GM21515 (cell line): ENCODE measurements at regions not wholly inside any gene's neighbourhood (a gene's known extent, or its start where the extent isn't known, plus 50 kb on each side); places are given as distances from the start of the nearest gene placed in this dataset.
"Not testable (repeated sequence)": the region's sequence is repeated elsewhere in the genome, so short reads cannot be mapped to it uniquely, and the experiment has no call there.

Experiments
- ATAC-seq: cut with Tn5 transposase; IDR thresholded peaks from one replicate; pipeline ENCODE4 v1.9.1; 2021; ENCODE audit not compliant: unreplicated experiment

DNA sequence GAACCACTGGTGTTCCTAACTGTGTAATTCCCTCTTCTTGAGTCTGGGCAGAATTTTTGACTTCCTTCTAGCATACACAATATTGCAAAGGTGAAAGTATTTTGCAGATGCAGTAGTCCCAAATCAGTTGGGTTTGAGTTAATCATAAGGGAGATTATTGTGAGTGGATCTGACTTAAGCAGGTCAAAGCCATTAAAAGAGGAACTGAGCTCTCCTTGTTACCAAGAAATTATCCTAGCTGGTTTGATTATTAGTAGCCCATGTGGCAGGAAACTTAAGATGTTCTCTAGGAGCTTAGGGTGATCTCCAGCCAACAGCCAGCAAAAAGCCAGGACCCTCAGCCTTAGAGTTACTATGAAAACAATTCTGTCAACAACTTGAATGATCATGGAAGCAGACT is 221.8 kb downstream of the RPIA start:
- no peak for ATAC-seq

DNA sequence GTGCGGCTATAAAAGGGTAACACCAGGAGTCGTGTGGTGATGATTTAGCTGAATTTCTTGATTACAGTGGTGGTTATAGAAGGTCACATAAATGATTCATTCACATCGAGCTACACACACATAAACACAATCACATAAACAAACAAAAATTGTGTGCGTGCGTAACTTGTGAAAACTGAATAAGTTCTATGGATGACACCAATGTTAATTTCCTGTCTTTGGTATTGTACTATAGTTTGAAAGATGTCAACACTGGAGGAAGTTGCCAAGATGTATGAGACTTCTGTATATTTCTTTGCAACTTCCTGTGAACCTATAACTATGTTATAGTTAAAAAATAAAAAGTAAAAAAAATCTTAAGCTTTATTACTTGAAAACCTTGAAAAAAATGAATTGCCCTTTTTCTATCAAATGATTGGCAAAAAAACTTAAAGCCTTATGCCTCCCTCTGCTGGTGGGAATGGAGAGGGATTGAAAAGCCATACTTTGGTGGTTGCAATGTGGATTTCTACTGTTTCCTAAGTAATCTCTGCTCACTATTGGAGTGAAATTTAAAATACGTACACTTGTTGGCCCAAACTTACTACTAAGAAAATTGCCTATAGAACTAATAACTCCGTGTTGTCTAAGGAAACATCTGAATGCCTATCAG is 227.7 kb downstream of the RPIA start:
- ATAC-seq, result no peak

DNA sequence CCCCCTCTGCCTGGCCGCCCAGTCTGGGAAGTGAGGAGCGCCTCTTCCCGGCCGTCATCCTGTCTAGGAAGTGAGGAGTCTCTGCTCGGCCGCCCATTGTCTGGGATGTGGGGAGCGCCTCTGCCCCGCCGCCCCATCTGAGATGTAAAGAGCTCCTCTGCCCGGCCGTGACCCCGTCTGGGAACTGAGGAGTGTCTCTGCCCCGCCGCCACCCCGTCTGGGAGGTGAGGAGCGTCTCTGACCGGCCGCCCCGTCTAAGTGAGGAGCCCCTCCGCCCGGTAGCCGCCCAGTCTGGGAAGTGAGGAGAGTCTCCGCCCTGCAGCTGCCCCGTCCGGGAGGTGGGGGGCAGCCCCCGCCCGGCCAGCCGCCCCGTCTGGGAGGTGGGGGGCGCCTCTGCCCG is 228.9 kb downstream of the RPIA start:
- ATAC-seq, result not testable (repeated sequence)

- ATAC-seq, result no peak
These were observed 233.1 kb downstream of the RPIA start for GRCh38 chr2:88924533-88924932.

DNA sequence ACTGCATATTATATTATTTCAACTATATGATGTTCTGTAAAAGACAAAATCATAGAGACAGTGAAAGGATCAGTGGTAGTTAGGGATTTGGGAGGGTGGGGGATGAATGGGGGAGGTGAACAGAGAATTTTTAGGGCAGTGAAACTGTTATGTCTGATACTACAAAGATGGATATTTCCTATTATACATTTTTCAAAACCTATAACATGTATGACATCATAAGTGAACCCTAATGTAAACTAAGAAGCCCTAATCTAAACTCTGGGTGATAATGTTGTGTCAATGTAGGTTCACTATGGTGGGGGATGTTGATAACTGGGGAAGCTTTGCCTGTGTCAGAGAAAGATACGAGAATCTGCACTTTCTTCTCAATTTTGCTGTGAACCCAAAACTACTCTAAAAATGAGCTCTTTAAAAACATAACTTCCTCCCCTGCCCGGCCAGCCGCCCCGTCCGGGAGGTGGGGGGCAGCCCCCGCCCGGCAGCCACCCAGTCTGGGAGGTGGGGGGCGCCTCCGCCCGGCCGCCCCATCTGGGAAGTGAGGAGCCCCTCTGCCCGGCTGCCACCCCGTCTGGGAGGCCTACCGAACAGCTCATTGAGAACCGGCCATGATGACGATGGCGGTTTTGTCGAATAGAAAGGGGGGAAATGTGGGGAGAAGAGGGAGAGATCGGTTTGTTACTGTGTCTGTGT is 234.4 kb downstream of the RPIA start:
- ATAC-seq, result no peak

GRCh38 chr2:88927128-88927527 is 235.7 kb downstream of the RPIA start:
- ATAC-seq, result no peak

- ATAC-seq, result no peak
These were observed 239.2 kb downstream of the RPIA start for GRCh38 chr2:88930659-88931058.

GRCh38 chr2:88932686-88933085 is 241.2 kb downstream of the RPIA start:
- no peak for ATAC-seq

GRCh38 chr2:88933091-88933490 is 241.6 kb downstream of the RPIA start:
- ATAC-seq, result no peak

DNA sequence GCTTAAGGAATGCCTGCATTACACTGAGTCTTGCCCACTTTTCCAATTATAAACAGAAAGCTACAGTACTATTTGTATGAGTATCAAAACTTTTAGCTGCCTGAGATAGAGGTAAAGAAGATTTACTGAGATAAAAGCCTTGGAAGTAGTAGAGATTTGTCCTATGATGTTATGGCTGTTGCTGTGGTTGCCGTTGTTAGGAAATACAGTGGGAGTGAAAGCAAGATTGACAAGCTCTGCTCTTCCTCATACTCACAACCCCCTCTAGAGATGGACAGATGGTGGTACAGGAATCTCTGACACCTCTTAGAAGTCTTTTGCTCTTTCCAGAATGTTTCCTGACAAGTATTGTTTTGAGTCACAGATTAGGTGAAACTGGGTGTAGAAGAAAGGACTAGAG is 242.5 kb downstream of the RPIA start:
- no peak for ATAC-seq

DNA sequence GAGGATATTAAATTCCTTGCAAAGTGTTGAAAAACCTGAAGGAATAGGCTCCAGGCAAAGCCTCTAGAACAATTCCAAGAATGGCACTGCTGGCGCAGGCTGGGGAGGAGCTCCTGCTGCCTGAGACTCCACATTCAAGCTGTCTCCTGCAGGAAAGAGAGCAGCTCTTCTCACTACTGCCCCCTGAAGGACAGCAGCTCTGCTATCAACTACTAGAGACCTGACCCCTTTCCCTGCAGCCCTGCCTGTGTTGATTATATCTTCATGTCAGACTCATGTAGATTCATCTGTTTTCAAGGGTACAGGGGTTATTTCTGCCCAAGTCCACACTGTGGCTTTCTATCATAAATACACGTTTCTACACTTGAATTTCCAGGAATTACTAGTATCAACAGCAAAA is 249.7 kb downstream of the RPIA start:
- not testable (repeated sequence) for ATAC-seq

DNA sequence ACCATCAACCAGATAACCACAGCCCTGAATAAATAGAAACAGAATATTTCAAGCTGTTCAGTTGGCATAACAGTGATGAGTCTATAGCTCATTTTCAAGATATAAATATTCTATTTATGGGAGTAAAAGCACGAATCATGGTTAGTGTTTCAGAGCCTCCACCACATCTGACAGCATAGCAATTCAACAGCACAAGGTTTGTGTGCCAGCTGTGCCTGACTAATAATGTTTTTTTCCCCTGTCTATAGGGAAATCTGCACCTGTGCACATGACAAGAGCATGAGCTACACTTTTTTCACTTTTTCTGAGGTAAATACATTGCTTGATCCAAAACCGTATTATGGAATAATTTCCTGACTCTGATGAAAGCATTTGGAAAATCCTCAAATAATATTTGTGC is 251.3 kb downstream of the RPIA start:
- no peak for ATAC-seq

DNA sequence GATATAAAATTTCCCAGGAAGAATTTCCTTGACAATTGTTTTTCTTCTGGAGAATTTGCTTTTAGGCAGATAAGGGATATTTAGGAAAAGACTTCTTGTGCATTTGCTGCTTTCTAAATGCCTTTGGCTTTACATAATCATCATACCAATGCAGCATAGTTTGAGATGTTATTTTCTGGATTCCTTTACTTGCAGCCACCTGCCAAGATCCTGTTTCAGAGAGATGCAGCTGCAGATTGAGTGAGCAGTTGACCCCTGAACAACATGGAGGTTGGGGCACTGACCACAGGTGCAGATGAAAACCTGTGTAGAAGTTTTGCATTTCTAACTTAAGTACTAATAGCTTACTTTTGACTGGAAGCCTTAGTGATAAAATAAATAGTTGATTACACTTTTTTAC is 257.9 kb downstream of the RPIA start:
- no peak for ATAC-seq

DNA sequence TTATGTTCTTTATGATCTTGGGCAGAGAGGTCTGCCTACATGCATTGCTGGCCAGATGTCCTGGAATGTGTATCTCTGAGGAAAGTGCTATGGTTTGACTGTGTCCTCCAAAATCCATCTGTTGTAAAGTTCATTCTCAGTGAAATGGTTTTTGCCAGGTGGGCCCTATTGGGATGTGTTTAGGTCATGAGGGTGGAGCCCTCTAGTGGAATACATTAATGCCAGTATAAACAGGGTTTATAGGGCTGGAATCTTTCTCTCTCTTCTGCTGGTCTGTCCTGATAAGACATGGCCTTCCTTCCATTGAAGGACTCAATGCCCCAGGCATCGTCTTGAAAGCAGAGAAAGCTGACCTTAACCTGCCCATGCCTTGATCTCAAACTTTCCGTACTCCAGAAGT is 258.5 kb downstream of the RPIA start:
- no peak for ATAC-seq

GRCh38 chr2:88955607-88956006 is 264.1 kb downstream of the RPIA start:
- no peak for ATAC-seq

DNA sequence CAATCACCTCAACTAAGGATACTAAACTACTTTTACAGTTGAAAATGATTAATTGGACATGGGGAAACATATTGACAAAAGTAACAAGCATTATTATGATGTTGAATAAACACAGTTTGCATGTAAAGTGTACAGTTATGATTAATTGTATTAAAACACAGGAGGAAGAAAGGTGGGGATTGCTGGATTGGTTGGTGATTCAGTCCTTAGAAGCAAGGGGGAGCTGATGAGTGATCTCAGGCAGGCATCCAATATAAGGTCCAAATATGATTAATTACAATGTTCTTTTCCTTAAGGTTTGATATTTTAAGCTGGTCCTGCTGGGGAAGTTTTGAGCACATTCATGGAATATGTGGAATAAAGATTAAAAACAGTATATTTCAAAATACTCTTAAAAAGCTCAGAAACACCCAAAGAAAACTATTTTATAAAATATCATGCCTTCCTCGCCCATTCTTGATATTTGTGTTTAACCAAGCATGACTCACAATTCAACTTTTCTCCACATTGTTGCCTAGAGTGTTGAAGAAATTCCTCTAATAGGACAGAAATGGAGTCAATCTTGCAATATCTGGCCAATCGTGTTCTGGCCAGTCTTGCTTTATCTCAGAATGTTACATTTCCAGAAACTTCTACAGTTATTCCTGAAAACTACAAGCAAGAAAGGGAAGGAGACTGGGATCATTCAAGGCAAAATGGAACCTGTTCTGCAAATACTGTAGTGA is 268.2 kb downstream of the RPIA start:
- no peak for ATAC-seq

DNA sequence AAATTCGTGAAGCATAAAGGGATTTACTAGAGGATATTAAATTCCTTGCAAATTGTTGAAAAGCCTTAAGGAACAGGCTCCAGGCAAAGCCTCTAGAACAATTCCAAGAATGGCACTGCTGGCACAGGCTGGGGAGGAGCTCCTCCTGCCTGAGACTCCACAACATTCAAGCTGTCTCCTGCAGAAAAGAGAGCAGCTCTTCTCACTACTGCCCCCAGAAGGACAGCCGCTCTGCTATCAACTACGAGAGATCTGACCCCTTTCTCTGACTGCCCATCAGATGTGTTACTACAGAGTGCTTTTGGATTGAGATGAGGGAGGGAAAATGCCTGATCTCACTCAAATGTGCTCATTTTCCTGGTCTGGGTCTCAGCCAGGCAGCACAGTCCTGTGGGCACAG is 269.9 kb downstream of the RPIA start:
- not testable (repeated sequence) for ATAC-seq

DNA sequence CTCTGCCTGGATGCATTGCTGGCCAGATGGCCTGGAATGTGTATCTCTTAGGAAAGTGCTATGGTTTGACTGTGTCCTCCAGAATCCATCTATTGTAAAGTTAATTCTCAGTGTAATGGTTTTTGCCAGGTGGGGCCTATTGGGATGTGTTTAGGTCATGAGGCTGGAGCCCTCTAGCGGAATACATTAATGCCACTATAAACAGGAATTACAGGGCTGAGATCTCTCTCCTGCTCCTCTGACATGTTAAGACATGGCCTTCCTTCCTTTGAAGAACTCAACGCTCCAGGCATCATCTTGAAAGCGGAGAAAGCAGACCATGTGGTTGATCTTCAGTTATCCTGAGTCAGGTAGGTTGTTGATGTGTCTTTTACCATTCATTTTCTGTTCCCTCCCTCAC is 276.4 kb downstream of the RPIA start:
- ATAC-seq, result no peak

DNA sequence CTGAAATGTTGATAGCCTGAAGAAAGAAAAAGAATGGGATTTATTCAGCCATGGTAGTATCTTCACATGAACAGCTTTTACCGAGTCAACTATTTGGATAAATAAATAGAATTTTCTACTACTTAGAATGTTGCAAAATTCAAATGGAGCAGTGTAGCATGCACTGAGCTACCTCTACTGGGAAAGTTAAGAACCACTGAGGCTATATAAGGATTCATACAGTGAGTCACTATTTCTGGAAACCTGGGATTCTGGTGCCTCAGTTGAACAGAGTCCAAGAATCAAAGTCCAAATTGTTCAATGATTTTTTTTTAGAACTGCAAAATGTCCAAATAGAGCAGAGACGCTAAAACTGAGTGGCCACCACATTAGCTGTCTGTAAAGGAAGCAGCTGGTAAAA is 286.5 kb downstream of the RPIA start:
- ATAC-seq, result not testable (repeated sequence)

DNA sequence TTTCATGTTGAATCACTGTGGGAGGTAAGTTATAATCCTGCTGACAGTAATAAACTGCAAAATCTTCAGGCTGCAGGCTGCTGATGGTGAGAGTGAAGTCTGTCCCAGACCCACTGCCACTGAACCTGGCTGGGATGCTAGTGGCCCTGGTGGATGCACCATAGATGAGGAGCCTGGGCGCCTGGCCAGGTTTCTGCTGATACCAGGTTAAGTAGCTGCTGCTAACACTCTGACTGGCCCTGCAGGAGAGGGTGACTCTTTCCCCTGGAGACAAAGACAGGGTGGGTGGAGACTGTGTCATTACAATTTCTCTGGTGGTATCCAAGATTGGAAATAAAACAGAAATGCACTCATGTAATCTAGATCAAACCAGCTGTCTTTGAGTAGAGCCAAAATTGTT is 287.0 kb downstream of the RPIA start:
- ATAC-seq, result not testable (repeated sequence)

DNA sequence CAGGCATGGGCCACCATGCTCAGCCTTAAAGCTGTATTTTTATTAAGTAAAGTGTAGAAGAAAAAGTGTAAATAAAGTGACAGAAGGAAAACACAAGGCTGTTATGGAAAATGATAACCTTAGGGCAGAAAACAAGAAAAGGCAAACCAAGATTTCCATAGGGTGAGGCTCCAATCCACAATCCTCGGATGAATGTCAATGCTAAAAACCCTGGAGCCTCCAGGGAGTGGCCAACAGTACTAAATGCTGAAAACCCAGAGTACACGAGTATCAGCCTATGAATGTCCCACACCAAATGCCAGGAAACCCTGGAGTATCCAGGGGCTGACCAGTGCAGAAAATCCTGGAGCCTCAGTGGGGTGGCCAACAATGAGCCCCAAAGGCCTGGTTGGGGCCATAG is 292.6 kb downstream of the RPIA start:
- ATAC-seq, result not testable (repeated sequence)

- ATAC-seq, result not testable (repeated sequence)
These were observed 295.4 kb downstream of the RPIA start for GRCh38 chr2:88986721-88987330.
